Hepatocyte (in vitro differentiated cells): ENCODE measurements at regions not wholly inside any gene's neighbourhood (a gene's known extent, or its start where the extent isn't known, plus 50 kb on each side); places are given as distances from the start of the nearest gene placed in this dataset.

Experiments
- CTCF ChIP-seq: fragments of 200-600 bp; sonication (generic); IDR thresholded peaks from 2 replicates; pipeline ENCODE4 v1.5.1; 2016; ENCODE audit warnings: antibody characterized with exemption, mild to moderate bottlenecking; ENCODE audit not compliant: poor library complexity
- EZH2phosphoT487 ChIP-seq: fragments of 200-600 bp; sonication (generic); IDR thresholded peaks from one replicate; pipeline ENCODE4 v1.6.1; 2018; ENCODE audit warnings: antibody characterized with exemption, mild to moderate bottlenecking, low read depth, moderate library complexity; ENCODE audit not compliant: unreplicated experiment, severe bottlenecking

GRCh38 chr10:113470372-113471240 lies 82.2 kb upstream of the HABP2 start:
- TF ChIP-seq CTCF (no peak), EZH2phosphoT487 (no peak)
